SKM-1 (cell line): ENCODE measurements at regions not wholly inside any gene's neighbourhood (a gene's known extent, or its start where the extent isn't known, plus 50 kb on each side); places are given as distances from the start of the nearest gene placed in this dataset.
"Not testable (repeated sequence)": the region's sequence is repeated elsewhere in the genome, so short reads cannot be mapped to it uniquely, and the experiment has no call there.

Experiments
- DNase-seq: peaks from one replicate; lab custom pipeline; 2025; ENCODE audit not compliant: unreplicated experiment; lab: John Stamatoyannopoulos, UW

DNA sequence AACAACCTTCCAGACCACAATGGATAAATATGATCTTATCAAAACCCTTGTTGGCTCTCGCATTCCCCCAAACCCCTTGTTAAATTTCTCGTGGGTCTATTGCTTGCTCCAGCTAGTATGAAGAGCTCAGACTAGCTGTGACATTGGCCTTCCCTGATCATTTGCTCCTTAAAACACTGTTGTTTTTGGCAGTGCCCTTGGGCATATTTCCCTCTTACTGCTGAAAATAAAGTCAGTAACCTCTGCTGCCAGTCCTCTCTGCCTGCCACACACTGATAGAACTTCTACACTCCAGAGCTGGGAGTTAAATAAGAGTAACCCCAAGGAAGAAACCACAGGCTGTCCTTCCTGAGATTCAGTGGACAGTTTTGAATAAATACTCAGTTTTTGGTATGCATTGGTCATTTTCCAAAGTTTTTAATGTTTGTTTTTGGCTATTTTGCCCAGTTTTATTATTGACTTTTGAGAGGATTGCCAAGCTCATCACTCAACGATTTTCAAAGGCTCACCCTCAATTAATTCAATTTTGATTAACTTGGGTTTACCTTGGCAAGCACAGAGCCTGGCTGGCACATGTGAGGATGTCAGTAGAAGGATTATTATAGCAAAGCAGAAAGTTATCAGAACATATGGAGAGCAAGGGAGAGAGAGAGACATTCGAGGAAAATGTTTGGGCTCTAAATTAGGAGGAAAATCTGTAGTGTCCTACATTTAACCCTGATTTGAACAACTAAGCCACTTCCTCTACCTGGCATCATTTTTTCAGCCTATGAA lies 84.3 kb upstream of the SYN3 start:
- no peak for DNase-seq

DNA sequence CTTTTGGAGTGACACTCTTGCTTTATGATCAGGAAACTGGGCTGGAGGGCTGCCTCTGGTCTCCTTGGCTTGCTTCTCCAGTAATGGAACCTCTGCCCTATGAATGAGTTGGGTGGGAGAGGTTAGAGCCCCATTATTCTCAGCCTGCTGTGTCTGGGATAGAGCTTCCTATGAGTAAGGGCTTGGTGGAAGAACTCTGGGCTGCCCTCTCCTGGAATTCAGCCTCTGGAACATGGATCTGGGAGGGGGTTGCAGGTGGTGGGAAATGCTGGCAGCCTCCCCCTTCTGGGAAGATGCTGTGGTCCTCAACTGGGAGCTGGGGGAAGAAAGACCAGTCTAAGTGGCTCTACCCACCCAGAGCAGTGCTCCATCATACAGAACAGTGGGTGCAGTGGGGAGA lies 81.8 kb upstream of the SYN3 start:
- no peak for DNase-seq

DNA sequence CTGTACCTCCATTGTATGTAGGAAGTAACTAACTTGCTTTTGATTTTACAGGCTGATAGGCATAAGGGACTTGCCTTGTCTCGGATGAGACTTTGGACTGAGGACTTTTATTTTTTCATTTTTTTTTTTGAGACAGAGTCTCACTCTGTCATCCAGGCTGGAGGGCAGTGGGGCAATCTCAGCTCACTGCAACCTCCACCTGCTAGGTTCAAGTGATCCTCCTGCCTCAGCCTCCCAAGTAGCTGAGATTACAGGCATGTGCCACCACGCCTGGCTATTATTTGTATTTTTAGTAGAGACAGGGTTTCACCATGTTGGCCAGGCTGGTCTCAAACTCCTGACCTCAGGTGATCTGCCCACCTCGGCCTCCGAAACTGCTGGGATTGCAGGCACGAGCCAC lies 80.2 kb upstream of the SYN3 start:
- DNase-seq: not testable (repeated sequence)

DNA sequence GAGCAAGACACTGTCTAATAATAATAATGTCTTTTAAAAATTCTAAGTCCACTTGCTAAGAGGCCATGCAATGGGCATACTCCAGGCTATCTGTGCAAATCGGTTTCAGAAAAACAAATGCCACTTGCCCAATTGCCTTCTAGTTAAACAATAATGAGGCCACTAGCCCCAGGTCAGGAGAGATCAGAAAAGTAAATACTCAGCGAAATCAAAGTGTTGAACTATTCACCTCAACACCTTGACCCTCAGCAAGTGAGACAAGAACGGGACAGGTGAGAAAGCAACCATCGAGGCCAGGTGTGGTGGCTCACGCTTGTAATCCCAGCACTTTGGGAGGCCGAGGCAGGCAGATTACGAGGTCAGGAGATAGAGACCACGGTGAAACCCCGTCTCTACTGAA lies 72.3 kb upstream of the SYN3 start:
- DNase-seq: no peak

DNA sequence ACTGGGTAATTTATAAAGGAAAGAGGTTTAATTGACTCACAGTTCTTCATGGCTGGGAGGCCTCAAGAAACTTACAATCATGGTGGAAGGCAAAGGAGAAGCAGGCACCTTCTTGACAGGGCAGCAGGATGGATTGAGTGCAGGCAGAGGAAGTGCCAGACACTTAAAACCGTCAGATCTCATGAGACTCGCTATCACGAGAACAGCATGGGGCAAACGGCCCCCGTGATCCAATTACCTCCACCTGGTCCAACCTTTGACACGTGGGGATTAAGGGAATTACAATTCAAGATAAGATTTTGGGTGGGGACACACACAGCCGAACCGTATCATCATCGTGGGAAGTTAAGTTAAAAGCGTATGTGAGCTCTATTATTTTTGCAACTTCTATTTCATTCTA lies 71.4 kb upstream of the SYN3 start:
- DNase-seq: no peak

DNA sequence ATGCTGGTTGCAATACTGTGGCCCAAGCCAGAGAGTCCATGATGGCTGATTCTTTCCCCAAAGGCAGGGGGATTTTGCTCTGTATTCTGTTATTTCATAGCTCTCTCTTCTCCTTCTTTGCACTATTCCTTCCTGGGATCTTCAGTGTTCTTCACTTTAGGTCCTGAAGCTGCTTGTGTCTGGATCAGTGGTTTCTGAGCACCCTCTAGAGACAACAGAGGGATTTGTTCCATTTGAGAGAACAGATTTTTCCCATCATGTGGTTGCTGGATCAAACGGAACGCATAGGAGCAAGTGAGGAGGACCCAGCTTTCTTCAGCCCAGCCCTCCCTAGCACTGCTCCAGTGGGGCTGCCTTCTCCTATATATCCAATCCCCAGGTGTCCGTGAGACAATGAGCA lies 68.7 kb upstream of the SYN3 start:
- DNase-seq: no peak

DNA sequence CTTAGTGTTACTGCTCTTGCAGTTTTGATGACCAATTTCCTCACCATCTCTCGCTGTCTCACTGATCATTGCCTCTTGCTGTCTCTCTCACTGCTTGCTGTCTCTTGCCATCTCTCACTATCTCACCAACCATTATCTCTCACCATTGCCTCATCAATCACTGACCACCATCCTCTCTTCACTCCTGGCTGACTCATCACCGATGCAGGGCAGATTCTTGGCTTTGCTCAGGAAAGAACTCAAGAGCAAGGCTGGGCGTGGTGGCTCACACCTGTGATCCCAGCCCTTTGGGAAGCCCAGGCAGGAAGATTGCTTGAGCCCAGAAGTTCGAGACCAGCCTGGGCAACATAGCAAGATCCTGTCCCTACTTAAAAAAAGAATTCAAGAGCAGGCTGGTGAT lies 66.3 kb upstream of the SYN3 start:
- DNase-seq: no peak

DNA sequence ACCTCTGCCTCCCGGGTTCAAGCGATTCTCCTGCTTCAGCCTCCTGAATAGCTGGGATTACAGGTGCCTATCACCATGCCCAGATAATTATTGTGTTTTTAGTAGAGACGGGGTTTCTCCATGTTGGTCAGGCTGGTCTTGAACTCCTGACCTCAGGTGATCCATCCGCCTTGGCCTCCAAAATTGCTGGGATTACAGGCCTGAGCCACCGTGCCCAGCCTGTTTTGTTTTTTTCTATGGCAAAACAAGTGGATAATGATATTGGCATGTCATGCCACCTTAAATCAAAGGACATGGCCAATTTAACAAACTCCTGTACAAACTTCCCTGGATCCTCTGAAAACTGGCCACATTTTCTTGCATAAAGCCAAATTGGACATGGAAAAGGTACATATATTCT lies 64.3 kb upstream of the SYN3 start:
- DNase-seq: not testable (repeated sequence)

DNA sequence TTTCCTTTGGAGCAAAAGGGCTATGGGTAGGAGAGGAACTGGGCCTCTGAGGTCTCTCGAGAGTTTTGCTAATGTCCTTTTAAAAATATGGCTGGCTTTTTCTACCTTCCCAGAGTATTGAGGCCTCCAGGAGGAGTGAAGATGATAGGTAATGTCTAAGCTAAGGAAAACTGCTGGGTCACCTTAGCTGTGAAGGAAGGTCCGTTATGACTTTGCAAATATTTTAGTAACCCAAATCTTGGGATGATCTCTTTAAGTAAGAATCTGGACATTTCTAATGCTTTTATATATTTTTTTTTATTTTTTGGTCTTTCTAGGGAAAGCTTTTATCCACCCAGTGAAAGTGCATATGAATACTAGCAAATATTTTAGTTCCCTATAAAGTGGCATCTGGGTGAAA lies 60.9 kb upstream of the SYN3 start:
- no peak for DNase-seq

DNA sequence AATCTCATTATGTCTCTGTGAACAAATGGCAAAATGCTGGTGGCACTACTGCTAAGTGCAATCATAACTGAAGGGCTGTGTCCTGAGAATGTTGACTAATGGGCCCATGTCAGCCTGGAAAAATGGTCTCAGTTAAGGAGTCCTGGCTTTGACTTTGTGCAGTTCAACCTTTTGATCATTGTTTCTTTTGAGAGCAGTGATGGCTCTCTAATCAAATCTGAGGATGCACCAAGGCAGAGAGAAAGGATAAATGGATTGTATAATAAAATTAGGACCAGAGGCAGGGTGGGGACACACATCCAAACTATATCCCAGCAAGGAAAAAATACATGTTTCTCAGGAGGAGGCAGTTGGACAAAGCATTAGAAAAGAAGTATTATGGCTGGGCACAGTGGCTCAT lies 59.6 kb upstream of the SYN3 start:
- no peak for DNase-seq

DNA sequence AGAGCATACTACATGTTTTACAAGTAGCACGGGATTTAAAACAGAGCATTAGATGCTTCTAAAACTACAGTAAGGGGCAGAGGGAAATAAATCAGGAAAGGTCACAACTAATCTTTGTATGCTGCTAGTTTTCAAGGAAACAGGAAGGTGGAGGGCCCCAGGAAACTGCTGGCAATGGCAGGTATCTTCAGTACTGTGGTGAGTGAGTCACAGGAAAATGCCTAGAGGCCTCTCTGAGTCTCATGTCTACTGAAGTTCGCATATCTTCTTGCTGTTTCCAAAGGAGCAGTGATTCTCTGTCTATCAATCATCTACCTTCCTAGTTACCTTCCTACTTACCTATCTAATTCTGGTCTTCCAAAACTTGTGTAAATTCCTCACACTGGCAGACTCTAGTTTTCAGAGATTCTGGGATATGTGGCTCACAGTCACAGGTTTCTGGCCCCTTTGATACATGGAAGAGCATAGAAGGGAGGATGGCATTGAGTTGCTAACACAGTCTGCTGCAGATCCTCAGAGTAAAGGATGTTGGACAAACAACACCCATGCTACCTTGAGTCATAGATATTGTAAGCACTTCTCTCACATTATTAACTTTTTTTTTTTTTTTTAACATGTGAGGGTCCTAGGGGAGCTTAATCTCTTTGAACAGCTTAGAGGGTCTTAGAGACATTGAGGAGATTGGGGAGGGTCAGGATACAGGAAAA lies 58.8 kb upstream of the SYN3 start:
- no peak for DNase-seq

DNA sequence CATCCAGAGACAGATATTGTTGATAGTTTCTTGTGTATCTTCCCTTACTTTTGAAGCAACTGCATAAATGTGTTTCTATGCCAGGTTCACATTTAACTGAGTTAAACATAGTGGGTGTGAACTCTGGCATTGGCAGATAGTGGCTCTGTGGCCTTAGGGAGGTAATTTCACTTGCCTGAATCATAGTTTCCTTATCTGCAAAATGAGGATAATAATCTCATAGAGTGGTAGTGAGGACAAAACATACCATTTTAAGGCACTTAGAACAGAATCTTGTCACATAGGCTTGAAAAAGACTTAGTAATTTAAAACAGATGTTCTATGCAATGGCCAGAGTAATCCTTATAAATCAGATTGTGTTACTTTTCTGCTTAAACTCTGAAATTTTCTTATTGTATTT lies 56.4 kb upstream of the SYN3 start:
- no peak for DNase-seq

DNA sequence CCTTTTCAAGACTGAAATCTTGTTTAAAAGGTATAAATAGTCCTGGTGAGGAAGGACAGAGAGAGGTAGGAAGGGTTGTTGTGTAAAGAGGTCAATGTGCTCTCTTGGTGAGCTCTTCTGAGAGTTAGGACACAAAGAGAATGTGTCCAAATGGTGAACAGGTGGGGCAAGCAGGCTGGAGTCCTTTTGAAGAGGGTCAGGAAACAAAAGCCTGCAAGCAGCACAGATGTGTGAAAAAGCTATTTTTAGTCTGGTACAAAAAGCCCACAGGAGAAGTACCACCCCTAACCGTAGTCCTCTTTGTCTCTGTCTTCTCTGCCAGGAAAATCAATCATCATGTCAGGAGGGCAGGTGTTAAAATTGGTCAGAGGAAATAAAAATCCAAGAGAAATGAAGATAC lies 54.4 kb upstream of the SYN3 start:
- DNase-seq: no peak

DNA sequence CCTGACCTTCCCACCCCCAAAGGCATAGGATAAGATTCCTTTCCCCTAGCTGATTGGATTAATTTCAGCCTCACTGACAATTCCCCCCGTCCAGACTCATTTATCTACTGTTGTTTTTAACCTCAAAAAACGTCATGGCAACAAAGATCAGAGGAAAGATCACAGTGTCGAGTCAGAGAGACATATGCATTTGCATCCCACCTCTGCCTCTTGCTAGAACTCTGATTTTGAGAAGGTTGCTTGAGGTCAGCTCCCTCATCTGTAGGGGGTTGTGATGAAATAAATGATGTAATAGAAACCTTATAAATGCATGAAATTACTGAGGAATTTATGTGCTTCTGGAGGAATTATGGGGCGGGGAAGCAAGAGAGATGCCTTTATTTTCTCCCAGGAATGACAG lies 53.3 kb upstream of the SYN3 start:
- DNase-seq: no peak

DNA sequence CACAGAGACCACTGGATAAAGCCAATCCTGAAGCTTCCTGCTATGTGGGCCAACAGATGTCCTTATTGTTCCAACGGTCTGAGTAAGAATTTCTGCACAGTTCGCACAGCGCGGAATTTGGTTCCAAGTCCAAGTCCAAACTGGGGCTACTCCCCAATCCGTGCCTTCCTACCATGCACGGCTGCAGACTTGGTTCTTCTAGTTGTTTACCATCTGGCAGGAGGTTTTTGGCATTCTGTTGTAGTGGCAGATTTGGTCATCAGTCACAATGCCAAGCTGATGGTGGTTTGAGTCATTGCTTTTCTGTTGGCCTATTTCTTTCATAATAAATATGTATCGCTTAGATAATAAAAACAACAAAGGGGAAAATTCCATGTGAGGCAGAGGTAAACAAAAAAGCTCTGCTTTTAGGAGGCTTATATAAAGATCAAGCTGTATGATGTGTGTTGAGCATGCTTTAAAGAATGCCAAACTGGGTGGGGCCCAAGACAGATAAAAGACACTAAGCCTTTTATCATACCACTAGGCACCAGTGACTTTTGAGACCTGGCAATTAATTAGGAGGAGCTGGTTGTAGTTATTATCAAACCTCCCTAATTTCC lies 52.5 kb upstream of the SYN3 start:
- no peak for DNase-seq

DNA sequence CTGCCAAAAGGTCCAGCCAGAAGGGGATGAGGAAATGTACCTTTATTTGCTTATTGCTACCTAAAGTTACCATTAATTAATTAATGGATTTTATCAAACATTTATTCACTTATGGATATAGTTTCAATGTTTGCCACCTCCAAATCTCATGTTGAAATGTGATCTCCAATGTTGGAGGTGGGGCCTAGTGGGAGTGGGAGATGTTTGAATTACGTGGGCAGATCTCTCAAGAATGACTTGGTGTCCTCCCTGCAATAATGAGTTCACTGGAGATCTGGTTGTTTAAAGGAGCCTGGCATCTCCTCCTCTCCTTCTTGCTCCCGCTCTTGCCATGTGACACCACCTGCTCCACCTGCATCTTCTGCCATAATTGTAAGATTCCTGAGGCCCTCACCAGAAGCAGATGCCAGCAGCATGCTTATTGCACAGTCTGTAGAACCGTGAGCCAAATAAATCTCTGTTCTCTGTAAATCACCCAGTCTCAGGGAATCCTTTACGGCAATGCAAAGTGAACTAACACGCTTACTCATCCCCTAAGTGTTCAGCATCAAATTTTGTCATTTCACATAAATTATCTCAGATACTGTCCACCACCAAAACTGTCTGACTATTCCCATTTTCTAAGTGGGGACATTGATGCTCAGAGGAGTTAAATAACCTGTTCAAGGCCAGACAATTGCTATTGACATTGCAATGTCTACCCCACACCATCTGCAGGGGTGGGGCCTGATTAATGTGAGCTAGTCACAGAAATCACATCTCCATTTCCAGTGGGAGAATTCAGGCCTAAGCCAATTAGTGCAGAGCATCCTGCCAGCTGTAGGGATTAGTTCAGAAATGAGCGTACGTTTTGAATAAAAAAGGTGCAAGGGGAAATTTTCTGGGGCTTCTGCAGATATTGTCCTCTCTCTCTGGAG lies 51.6 kb upstream of the SYN3 start:
- DNase-seq: no peak

DNA sequence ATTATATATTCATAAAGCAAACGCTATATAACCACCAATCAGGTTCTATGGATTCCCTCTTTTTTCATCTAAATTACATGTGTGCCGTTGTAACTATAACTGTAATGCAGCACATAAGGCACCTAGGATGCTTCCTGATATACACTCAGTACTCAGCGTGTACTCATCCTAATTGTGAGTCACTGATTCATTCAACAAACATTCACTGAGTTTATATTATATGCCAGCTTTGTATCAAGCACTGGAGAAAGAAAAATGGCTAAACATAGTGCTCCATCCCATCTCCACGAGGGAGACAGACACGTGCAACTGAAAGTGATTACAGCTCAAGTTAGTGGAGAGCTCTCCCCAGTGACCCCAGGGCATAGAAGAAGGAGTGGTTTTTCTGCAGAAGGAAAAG lies 49.9 kb upstream of the SYN3 start:
- DNase-seq: no peak
